DND-41 (cell line): ENCODE measurements at regions not wholly inside any gene's neighbourhood (a gene's known extent, or its start where the extent isn't known, plus 50 kb on each side); places are given as distances from the start of the nearest gene placed in this dataset.

ENCODE experiments used
- ATAC-seq: fragments of 200-7000 bp; cut with Tn5 transposase; 3 replicates; pipeline ENCODE4 v1.9.1; 2021; ENCODE audit warnings: low read depth; ENCODE audit not compliant: insufficient read depth
- DNase-seq: peaks from one replicate; pipeline ENCODE4 v3.0.0-alpha.2; 2020
- H2AFZ ChIP-seq: 2 replicates; pipeline ENCODE4 v1.6.0; 2012; ENCODE audit warnings: low read depth, low read length
- H3K27ac ChIP-seq: 2 replicates; pipeline ENCODE4 v1.5.1; 2012; ENCODE audit warnings: low read length, inconsistent platforms
- H3K27me3 ChIP-seq: fragments of 200-600 bp; sonication (generic); 2 replicates; pipeline ENCODE4 v1.6.0; 2012; ENCODE audit warnings: low read length, mild to moderate bottlenecking, inconsistent platforms; ENCODE audit not compliant: insufficient read depth, poor library complexity
- H3K36me3 ChIP-seq: 2 replicates; pipeline ENCODE4 v1.5.1; 2012; ENCODE audit warnings: low read length, inconsistent platforms; ENCODE audit not compliant: insufficient read depth
- H3K4me1 ChIP-seq: 2 replicates; pipeline ENCODE4 v1.5.1; 2012; ENCODE audit warnings: mild to moderate bottlenecking, low read length; ENCODE audit not compliant: insufficient read depth
- H3K4me2 ChIP-seq: 2 replicates; pipeline ENCODE4 v1.6.0; 2012; ENCODE audit warnings: mild to moderate bottlenecking, moderate library complexity, low read length, inconsistent platforms; ENCODE audit not compliant: insufficient read depth
- H3K4me3 ChIP-seq, 2 experiments: fragments of 200-600 bp in 1 of 2; shearing (Covaris generic) in 1 of 2; 2 replicates each; pipeline ENCODE4 v1.5.1; 2012 to 2016; ENCODE audit warnings: inconsistent platforms in 2 of 2, low read length in 2 of 2, mild to moderate bottlenecking in 2 of 2, low read depth in 1 of 2, moderate library complexity in 1 of 2
- H3K79me2 ChIP-seq: 2 replicates; pipeline ENCODE4 v1.6.0; 2012; ENCODE audit warnings: low read length, inconsistent platforms; ENCODE audit not compliant: insufficient read depth
- H3K9ac ChIP-seq: 2 replicates; pipeline ENCODE4 v1.6.0; 2012; ENCODE audit warnings: low read depth, mild to moderate bottlenecking, inconsistent platforms, low read length, moderate library complexity
- H3K9me3 ChIP-seq: 2 replicates; pipeline ENCODE4 v1.5.1; 2012; ENCODE audit warnings: low read length, moderate library complexity, mild to moderate bottlenecking, inconsistent platforms; ENCODE audit not compliant: insufficient read depth, severe bottlenecking
- H4K20me1 ChIP-seq: 2 replicates; pipeline ENCODE4 v1.6.0; 2012; ENCODE audit warnings: low read length; ENCODE audit not compliant: insufficient read depth
- CTCF ChIP-seq: IDR thresholded peaks from 2 replicates; pipeline ENCODE4 v1.5.1; 2012; ENCODE audit warnings: borderline replicate concordance, low read length, moderate library complexity, mild to moderate bottlenecking; ENCODE audit not compliant: poor library complexity, severe bottlenecking; ENCODE audit errors: extremely low read depth
- EZH2 ChIP-seq: IDR thresholded peaks from 3 replicates; pipeline ENCODE4 v1.6.1; 2012; ENCODE audit warnings: borderline replicate concordance, low read depth, mild to moderate bottlenecking, moderate library complexity, low read length, inconsistent platforms; ENCODE audit not compliant: severe bottlenecking

GRCh38 chr16:73231944-73232554, 184.1 kb upstream of the ZFHX3 start:
- DNase-seq (no peak), ATAC-seq (no peak)
- Histone ChIP-seq H3K27ac (no peak overlapping the region), H3K27me3 (no peaks in the 10 kb centered on the region), H3K4me1 (no peaks in the 10 kb centered on the region), H3K4me3 (no peak overlapping the region), H3K9me3 (no peaks in the 10 kb centered on the region), H3K4me2 (no peak overlapping the region), H4K20me1 (no peaks in the 10 kb centered on the region), H3K9ac (no peak overlapping the region), H2AFZ (no peak overlapping the region), H3K79me2 (no peaks in the 10 kb centered on the region), H3K36me3 (no peaks in the 10 kb centered on the region)
- no peak for TF ChIP-seq CTCF
- TF ChIP-seq EZH2: no peak

GRCh38 chr16:73231379-73231778, 183.5 kb upstream of the ZFHX3 start:
- H3K9ac ChIP-seq: no peak overlapping the region
- no peak for ATAC-seq
- TF ChIP-seq CTCF: no peak
- no peak for TF ChIP-seq EZH2

GRCh38 chr16:73230651-73231050, 182.7 kb upstream of the ZFHX3 start:
- H3K36me3 ChIP-seq: no peaks in the 10 kb centered on the region
- H3K27me3 ChIP-seq: no peaks in the 10 kb centered on the region
- DNase-seq (no peak), ATAC-seq (no peak)
- TF ChIP-seq CTCF (no peak), EZH2 (no peak)
- H4K20me1 ChIP-seq: no peaks in the 10 kb centered on the region
- H3K4me1 ChIP-seq: no peaks in the 10 kb centered on the region
- H3K4me3 ChIP-seq: no peak overlapping the region
- no peak overlapping the region for H3K27ac ChIP-seq
- H3K9ac ChIP-seq: no peak overlapping the region
- no peaks in the 10 kb centered on the region for H3K9me3 ChIP-seq
- no peak overlapping the region for H3K4me2 ChIP-seq
- H3K79me2 ChIP-seq: no peaks in the 10 kb centered on the region
- no peak overlapping the region for H2AFZ ChIP-seq

More at GRCh38 chr16:73231379-73231778, 183.5 kb upstream of the ZFHX3 start:
- no peak overlapping the region for H2AFZ ChIP-seq
- H4K20me1 ChIP-seq: no peaks in the 10 kb centered on the region
- no peak overlapping the region for H3K4me3 ChIP-seq
- DNase-seq: no peak
- H3K4me1 ChIP-seq: no peaks in the 10 kb centered on the region
- H3K27me3 ChIP-seq: no peaks in the 10 kb centered on the region
- no peaks in the 10 kb centered on the region for H3K79me2 ChIP-seq
- no peaks in the 10 kb centered on the region for H3K36me3 ChIP-seq
- H3K9me3 ChIP-seq: no peaks in the 10 kb centered on the region
- H3K27ac ChIP-seq: no peak overlapping the region
- H3K4me2 ChIP-seq: no peak overlapping the region
